HEK293T (cell line): ENCODE measurements at regions not wholly inside any gene's neighbourhood (a gene's known extent, or its start where the extent isn't known, plus 50 kb on each side); places are given as distances from the start of the nearest gene placed in this dataset.

Experiments used
- CTCF ChIA-PET: fragments of 350-600 bp; formaldehyde crosslinking; extraction: SDS; loops from one replicate; lab custom pipeline; 2021; ENCODE audit warnings: antibody characterized with exemption, inconsistent platforms; lab: Yijun Ruan, JAX
- POLR2A ChIA-PET: fragments of 350-600 bp; formaldehyde crosslinking; extraction: SDS; loops from one replicate; lab custom pipeline; 2020; ENCODE audit warnings: antibody characterized with exemption, inconsistent platforms; lab: Yijun Ruan, JAX
- DNase-seq: peaks from one replicate; pipeline ENCODE4 v3.0.0; 2012; ENCODE audit warnings: mixed read lengths; ENCODE audit errors: extremely low spot score
- ARNT ChIP-seq: fragments of 450-650 bp; IDR thresholded peaks from 2 replicates; pipeline ENCODE4 v1.6.1; 2017; ENCODE audit warnings: mild to moderate bottlenecking
- BHLHE40 ChIP-seq: fragments of 450-650 bp; IDR thresholded peaks from 2 replicates; pipeline ENCODE4 v1.6.1; 2016; ENCODE audit warnings: mild to moderate bottlenecking, moderate library complexity, borderline replicate concordance
- CTBP1 ChIP-seq: fragments of 450-650 bp; IDR thresholded peaks from 2 replicates; pipeline ENCODE4 v1.6.1; 2016; ENCODE audit warnings: borderline replicate concordance
- ELF4 ChIP-seq: fragments of 450-650 bp; IDR thresholded peaks from 2 replicates; pipeline ENCODE4 v1.6.1; 2017; ENCODE audit warnings: antibody characterized with exemption
- FOXA1 ChIP-seq: fragments of 450-650 bp; IDR thresholded peaks from 2 replicates; pipeline ENCODE4 v1.6.1; 2016; ENCODE audit warnings: mild to moderate bottlenecking
- FOXK2 ChIP-seq: fragments of 450-650 bp; IDR thresholded peaks from 2 replicates; pipeline ENCODE4 v1.6.1; 2016; ENCODE audit warnings: mild to moderate bottlenecking
- FOXM1 ChIP-seq: fragments of 450-650 bp; IDR thresholded peaks from 2 replicates; pipeline ENCODE4 v1.6.1; 2017; ENCODE audit warnings: mild to moderate bottlenecking, borderline replicate concordance
- HDGF ChIP-seq: fragments of 450-650 bp; IDR thresholded peaks from 2 replicates; pipeline ENCODE4 v1.6.1; 2017; ENCODE audit warnings: antibody characterized with exemption, borderline replicate concordance
- L3MBTL2 ChIP-seq: fragments of 450-650 bp; conservative IDR thresholded peaks from 2 replicates; pipeline ENCODE4 v1.6.1; 2016; ENCODE audit warnings: mild to moderate bottlenecking
- LEF1 ChIP-seq: fragments of 450-650 bp; IDR thresholded peaks from 2 replicates; pipeline ENCODE4 v1.6.1; 2017; ENCODE audit warnings: mild to moderate bottlenecking, borderline replicate concordance
- NFRKB ChIP-seq: fragments of 450-650 bp; IDR thresholded peaks from 2 replicates; pipeline ENCODE4 v1.6.1; 2016; ENCODE audit warnings: mild to moderate bottlenecking, moderate library complexity
- SP1 ChIP-seq: fragments of 450-650 bp; IDR thresholded peaks from 2 replicates; pipeline ENCODE4 v1.6.1; 2017
- SUZ12 ChIP-seq: fragments of 450-650 bp; IDR thresholded peaks from 2 replicates; pipeline ENCODE4 v1.6.1; 2016; ENCODE audit warnings: mild to moderate bottlenecking
- TARDBP ChIP-seq: fragments of 450-650 bp; IDR thresholded peaks from 2 replicates; pipeline ENCODE4 v1.6.1; 2016
- ZNF384 ChIP-seq: fragments of 450-650 bp; IDR thresholded peaks from 2 replicates; pipeline ENCODE4 v1.6.1; 2016
- TF ChIP-seq, protein P1 (sequence below): fragments of 450-650 bp; IDR thresholded peaks from 2 replicates; pipeline ENCODE4 v1.6.1; 2016

DNA sequence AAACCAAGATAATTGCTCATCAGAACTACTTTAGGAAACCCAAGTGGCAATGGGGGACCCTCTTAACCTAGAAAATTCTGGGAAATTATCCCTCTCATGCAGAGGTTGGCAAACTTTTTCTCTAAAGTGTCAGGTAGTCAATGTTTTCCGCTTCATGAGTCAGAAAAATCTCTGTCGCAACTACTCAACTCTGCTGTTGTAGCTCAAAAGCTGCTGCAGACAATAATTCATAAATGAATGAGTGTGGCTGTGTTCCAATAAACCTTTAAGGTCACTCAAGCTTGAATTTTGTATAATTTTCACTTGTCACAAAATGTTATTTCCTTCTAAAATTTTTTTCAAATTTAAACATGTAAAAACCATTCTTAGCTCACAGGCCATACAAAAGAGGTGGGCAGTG is 193.4 kb upstream of the MID1 start:
- no peak for DNase-seq
- POLR2A ChIA-PET: no interaction called here
- TF ChIP-seq L3MBTL2 (no peak), TARDBP (no peak), ZNF384 (no peak), FOXA1 (no peak), CTBP1 (no peak), NFRKB (no peak), FOXM1 (no peak), BHLHE40 (no peak), HDGF (no peak), FOXK2 (no peak), SP1 (no peak), SUZ12 (no peak)
- CTCF ChIA-PET: no interaction called here

GRCh38 chrX:10818651-10819050 is 198.3 kb upstream of the MID1 start:
- CTCF ChIA-PET: no interaction called here
- no peak for DNase-seq
- POLR2A ChIA-PET: no interaction called here
- TF ChIP-seq L3MBTL2 (no peak), SP1 (no peak), NFRKB (no peak), ZNF384 (no peak), FOXM1 (no peak), LEF1 (no peak), FOXK2 (no peak), CTBP1 (no peak), SUZ12 (no peak), HDGF (no peak), TARDBP (no peak), ARNT (no peak)
- TF ChIP-seq, protein P1, sequence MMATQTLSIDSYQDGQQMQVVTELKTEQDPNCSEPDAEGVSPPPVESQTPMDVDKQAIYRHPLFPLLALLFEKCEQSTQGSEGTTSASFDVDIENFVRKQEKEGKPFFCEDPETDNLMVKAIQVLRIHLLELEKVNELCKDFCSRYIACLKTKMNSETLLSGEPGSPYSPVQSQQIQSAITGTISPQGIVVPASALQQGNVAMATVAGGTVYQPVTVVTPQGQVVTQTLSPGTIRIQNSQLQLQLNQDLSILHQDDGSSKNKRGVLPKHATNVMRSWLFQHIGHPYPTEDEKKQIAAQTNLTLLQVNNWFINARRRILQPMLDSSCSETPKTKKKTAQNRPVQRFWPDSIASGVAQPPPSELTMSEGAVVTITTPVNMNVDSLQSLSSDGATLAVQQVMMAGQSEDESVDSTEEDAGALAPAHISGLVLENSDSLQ: no peak

GRCh38 chrX:10819973-10820372 is 199.6 kb upstream of the MID1 start:
- ChIA-PET CTCF (no interaction called here), POLR2A (no interaction called here)
- TF ChIP-seq NFRKB (no peak), SP1 (no peak), L3MBTL2 (no peak), FOXM1 (no peak), BHLHE40 (no peak), ELF4 (no peak), LEF1 (no peak)
- DNase-seq: no peak

DNA sequence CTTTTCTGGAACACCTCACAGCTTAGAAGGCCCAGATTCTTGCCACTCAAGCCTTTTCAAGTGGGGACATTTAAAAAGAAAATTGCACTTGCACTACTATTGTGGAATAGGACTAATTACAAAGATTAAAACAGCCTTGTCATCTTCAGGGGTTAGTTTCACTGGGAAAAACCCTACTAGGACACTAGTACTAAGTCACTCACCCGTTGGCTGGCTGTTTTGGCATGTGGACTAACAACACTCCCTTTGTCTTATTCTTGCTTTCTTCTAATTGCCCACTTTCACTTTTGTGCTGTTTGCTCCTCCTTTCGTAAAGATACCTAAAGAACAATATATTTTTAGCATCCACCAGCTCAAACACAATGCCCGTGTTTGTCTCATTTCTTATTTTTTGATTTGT is 200.9 kb upstream of the MID1 start:
- ChIA-PET CTCF (no interaction called here), POLR2A (no interaction called here)
- no peak for DNase-seq
- no peak for TF ChIP-seq LEF1
- TF ChIP-seq FOXK2: no peak
- no peak for TF ChIP-seq SUZ12
- TF ChIP-seq ARNT: no peak
- TF ChIP-seq CTBP1: no peak
- no peak for TF ChIP-seq FOXM1
- TF ChIP-seq FOXA1: no peak
- TF ChIP-seq ZNF384: no peak
- no peak for TF ChIP-seq HDGF
- TF ChIP-seq SP1: no peak
- no peak for TF ChIP-seq L3MBTL2
- no peak for TF ChIP-seq BHLHE40
- TF ChIP-seq, protein P1: no peak
- no peak for TF ChIP-seq NFRKB
- no peak for TF ChIP-seq ELF4
- no peak for TF ChIP-seq TARDBP

GRCh38 chrX:10828036-10828435 is 207.7 kb upstream of the MID1 start:
- ChIA-PET CTCF (no interaction called here), POLR2A (no interaction called here)
- DNase-seq: no peak
- no peak for TF ChIP-seq LEF1
- no peak for TF ChIP-seq FOXM1
- TF ChIP-seq ELF4: no peak
- no peak for TF ChIP-seq ZNF384
- TF ChIP-seq FOXA1: no peak
- no peak for TF ChIP-seq CTBP1
- TF ChIP-seq SUZ12: no peak
- no peak for TF ChIP-seq L3MBTL2
- TF ChIP-seq ARNT: no peak
- no peak for TF ChIP-seq HDGF
- TF ChIP-seq BHLHE40: no peak
- no peak for TF ChIP-seq TARDBP
- TF ChIP-seq FOXK2: no peak

GRCh38 chrX:10828640-10829039 is 208.3 kb upstream of the MID1 start:
- DNase-seq: no peak
- TF ChIP-seq ZNF384: no peak
- TF ChIP-seq NFRKB: no peak
- no peak for TF ChIP-seq FOXK2
- TF ChIP-seq ELF4: no peak
- TF ChIP-seq TARDBP: no peak
- TF ChIP-seq FOXM1: no peak
- no peak for TF ChIP-seq SP1
- no peak for TF ChIP-seq BHLHE40
- TF ChIP-seq HDGF: no peak
- no peak for TF ChIP-seq CTBP1
- TF ChIP-seq LEF1: no peak
- TF ChIP-seq FOXA1: no peak
- POLR2A ChIA-PET: no interaction called here
- CTCF ChIA-PET: no interaction called here
